M059J (cell line): ENCODE measurements at regions not wholly inside any gene's neighbourhood (a gene's known extent, or its start where the extent isn't known, plus 50 kb on each side); places are given as distances from the start of the nearest gene placed in this dataset.

Experiments used
- DNase-seq: peaks from one replicate; pipeline ENCODE4 v3.0.0-alpha.2; 2012; ENCODE audit warnings: low read depth

DNA sequence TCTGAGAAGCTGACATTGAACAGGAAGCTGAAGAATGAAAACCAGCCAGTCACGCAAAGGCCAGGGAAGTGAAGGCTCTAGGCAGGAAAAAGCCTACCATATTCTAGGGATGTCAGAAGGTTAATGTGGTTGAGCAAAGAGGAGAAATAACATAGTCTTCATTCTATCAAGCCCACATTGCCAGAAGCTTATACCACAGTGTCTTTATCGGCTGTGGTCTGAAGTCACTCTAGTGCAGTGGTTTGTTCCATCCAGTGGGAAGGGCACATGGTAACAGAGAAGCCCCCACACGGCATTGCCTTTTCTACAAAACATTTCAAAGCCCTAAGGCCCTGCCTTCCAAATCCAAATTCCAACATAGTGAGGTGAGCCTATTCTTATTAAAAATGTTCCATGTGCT, 311.3 kb downstream of the TNS1 start:
- DNase-seq = peak; percentile 55

DNA sequence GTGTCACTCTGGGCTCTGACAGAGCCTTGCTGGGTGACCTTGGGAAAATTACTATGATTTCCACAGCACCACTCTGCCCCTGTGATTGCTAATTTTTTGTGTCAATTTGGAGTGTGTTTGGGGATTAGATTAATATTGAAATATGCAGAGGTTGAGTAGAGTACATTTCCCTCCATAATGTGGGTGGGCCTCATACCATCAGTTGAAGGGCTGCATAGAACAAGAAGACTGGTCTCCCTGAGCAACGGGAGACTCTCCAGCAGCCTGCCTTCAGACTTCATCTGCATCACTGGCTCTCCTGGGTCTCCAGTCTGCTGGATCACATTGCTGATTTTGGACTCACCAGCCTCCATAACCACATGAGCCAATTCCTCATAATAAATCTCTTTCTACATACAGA, 313.7 kb downstream of the TNS1 start:
- DNase-seq = no peak

DNA sequence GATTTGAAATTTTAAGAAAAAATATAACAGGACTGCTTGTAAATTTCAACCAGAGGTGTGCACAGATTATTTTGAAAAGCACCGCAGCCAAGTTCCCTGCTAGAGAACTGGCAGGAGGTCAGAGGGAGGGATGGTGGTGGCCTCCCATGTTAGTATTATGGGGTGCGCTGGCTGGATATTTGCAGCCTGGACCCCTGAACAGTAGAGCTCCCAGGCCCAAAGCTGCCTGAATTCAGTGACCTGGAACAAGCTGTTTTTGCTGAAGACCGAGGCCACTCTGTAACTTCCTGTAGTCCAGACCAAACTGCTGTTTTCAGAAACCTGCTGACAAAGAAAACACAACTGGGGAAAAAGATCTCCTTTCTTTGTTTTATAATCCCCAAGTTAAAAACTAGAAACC, 314.3 kb downstream of the TNS1 start:
- DNase-seq = no peak

DNA sequence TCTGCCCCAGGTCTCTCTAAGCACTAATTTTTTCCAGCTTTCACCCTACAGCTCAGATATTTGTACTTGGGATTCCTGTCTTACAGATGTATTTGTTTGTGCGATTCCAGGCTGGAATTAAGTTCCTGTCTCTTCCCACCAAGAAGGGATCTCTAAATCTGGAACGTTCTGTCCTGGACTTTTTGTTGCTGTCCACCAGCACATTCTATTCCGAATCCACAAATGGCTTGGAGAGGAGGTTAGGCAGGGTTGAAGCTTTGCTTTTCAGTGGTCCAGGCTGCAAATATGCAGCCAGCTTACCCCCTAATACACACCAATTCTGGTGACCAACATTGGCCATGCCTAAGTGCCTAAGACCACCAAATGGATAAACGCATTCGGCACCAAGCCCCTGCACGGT, 315.0 kb downstream of the TNS1 start:
- no peak for DNase-seq

DNA sequence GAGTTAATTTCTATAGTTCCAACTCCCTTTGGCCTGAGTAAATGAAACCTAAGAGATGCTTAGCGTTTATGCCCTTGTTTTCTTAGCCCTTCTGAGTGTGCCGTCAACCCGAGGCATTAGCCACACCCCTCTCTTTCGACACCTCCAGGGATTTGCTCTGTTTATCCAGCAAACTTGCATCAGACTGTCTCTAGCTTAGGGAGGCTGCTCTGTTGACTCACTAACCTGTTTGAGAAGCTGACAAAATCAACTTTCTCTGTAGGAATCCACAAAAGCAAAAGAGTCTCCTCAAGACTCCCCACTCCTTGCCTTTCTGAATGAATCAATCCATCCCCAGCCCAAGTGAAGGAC, 317.6 kb downstream of the TNS1 start:
- peak; percentile 87 for DNase-seq

DNA sequence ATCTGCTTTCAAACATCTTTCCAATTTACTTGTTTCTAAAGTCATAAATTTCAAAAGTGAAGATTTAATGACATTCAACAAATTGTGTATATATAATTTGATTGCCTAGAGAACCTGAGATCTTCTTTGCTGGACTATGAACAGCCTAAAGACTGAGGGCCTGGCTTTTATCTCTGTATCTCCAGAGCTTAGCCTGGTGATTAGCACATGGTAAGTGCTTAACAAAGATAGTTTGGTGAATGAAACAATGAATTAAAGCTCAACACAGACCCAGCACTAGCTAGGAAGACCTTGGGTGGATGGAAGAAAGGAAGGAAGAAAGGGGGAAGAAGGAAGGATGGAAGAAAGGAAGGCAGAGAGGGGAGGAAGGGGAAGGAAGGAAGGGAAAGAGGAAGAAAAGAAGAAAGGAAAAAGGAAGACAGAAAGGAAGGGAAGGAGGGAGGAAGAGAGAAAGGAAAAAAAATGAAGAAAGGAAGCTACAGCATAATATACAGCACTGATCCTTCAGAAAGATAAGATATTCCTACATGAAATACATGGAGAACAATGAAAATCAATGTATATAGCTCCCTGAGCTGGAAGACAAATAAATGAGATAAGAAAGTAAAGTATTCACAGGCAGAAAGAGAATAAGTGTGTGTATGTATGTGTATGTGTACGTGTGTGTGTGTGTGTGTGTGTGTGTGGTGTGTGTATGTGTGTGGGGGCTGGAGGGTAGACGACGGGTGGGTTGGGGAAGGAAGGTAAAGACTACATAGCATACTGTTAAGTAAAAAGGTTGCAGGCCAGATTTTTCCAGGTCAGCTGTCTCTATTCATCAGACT, 318.2 kb downstream of the TNS1 start:
- DNase-seq = no peak

DNA sequence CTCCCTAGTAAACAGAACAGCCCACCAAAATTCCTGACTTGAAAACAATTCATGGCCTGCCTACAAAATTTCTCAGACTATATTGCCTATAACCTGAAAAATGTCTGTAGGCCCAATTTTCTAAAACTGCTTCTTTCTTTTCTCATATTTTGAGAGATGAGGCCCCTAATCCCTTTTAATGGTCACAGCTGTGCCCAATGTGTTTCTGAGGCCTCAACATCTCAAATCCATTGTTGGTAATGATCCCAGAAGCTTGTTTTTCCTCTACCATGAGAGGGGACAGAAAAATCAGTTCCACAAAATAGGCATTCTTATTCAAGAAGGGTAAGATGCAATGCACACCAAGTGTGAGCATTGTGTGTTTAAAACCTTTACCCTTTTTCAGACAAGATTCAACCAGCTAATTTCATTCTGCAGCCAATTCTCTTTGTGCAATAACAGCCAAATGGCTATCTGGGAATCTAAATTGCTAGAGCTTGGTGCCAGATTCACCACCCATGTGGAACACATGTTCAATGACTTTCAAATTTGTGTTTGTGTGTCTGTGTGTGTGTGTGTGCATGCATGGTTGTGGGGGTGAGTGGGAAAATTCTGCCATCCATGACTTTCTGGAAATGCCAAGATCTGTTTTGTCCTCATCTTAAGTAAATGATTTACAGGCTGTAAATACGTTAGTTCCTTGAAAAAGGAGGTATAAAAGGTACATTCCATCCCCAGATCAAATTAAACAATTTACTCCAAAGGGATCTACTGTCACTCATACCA, 319.5 kb downstream of the TNS1 start:
- DNase-seq = no peak

DNA sequence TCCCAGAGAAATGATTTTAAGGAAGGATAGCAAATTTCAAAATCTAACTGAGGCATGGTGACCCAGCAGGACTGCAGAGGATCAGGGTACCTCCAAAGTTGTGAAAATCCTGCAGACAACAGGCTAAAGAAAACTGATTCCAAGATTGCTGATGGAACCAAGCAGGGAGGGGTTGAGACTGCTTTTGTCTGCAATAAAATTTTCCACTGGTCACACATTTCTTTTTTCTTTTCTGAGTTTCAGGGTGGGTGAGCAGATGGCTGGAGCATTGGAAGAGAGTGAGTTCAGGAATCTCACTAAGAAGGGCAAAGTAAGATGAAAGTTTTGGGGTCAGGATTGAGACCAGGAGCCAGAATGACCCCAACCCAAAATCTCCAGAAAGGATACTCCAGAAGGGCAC, 321.0 kb downstream of the TNS1 start:
- no peak for DNase-seq

DNA sequence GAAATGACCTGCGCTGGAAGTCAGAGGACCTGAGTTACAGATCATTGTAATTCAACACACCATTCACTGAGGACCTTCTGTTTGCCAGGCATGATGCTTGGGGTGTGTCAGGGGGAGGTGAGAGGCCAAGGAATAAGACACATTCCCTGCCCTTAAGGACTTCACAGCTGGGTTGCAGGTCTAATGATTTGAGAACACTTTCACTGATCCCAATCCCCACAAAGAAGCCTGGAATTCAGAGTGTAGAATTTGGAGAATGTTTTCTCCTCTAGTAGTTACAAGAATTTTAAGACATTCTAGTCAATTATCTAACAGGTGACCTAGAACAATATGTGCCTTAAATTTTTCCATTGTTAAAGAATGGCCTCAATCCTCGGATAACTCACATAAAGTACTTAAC, 322.4 kb downstream of the TNS1 start:
- DNase-seq = no peak

DNA sequence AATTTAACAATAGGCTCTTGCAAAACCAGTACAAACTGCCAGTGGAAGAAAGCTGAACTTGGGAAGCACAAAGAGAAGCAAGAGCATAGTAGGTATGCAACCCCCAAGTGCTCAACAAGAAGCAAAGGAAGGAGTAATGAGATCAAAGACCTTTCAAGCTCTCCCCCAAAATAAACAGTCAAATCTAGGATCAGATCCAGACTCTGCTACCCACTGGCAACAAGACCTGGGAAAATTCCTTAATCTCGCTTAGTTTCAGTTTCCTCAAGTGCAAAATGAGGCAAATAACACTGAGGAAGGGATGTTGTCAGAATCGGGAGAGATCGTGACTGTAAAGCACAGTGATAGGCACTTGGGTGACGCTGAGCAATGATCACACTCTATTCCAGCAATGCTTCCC, 329.2 kb downstream of the TNS1 start:
- no peak for DNase-seq

DNA sequence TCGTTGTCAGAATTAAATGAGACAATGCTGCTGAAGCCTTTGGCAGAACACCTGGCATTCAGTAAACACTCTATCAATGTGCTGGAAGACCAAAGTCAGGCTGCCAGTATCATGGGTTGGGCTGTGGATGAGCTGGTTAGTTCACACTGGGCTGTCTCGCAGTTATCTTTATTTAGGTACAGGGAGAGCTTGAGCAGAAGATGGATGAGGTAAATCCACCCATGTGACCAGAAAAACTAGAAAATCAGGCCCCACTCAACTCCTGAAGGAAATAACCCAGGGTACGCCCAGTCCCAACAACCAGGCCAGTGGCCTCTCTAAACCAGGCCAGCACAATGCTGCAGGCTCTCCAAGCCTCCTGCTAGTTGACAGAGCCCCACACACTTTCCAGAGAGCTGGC, 330.3 kb downstream of the TNS1 start:
- DNase-seq = no peak

DNA sequence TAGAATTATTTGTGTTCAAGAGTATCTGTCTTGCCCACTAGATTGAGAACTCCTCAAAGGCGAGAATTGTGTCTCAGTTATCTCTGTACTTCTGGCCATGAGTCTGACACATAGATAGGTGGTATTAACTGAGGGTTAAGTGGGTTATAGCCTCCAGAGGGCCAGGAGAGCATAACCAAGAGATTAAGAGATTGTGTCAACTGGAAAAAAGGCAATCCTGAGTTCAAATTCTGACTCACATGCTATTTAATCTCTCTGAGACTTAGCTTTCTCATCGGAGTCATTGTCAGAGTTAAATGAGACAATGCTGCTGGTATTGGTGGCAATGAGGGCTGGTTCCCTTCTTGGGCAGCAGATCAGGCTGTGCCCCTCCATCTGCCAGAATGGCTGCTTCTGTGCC, 330.9 kb downstream of the TNS1 start:
- DNase-seq = no peak

DNA sequence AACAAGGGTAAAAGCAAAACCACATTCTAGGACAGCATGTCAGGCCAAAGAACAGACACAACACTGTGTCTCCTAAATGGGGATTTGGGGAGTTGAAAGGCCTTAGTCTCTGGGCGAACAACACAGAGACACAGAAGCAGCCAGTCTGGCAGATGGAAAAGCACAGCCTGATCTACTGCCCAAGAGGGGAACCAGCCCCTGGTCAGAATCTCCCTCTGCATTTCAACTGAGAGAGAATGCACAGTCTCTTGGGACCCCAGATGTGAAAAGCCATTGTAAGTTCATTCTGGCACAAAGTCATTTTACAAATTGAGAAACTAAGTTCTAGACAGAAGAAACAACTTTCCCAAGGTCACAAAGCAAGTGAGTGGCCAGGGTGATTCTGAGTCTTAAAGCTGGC, 331.7 kb downstream of the TNS1 start:
- no peak for DNase-seq

DNA sequence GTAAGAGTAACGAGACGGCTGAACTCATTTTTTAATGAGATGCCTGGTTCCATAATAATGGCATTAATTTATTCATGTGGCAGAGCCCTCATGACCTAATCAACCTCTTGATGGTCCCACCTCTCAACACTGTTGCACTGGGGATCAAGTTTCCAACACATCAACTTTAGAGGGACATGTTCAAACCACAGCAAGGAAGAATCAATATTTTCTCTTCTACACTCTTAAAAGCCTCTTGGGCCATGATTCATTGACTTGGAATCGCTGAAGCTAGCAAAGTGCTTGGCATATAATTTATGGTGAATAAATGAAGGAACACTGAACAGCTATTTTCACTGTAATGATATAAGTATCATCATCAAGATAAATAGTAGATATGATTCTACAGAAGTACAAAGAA, 333.0 kb downstream of the TNS1 start:
- peak; percentile 38 for DNase-seq

DNA sequence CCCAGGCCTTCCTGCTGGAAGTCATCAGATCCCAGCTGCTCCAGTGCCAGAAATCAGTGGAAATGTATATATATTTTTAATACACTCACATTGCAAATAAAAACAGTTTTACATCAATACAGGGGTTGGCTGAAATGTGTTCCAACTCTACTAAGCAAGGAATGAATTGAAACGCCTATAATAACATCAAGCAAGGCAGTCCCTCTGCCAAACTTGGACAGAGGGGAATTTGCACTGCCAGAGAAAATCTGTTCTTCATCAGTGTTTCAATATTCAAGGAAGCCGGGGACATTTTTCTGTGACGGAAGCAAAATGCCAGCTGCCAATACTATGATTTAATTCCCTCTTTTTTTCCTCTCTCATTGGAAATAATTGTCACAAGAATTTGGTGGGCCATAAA, 335.3 kb downstream of the TNS1 start:
- DNase-seq = no peak

DNA sequence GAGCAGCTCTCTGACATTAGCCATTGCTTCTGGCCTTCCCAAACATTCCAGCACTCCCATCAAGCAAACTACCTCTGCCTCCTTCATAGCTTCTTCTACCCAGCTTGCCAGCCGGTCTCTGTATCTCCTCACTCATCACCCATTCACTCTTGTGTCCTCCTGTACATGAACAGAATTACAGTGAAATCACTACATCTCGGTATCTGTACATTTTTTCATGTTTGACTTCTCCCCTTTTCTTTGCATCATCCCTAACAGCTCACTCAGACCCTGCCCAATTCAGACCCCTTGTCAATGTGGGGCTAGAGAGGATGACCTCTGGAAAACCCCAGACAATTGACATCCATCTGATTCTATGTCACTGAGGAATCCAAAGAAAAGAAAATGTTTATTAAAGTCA, 335.8 kb downstream of the TNS1 start:
- no peak for DNase-seq

DNA sequence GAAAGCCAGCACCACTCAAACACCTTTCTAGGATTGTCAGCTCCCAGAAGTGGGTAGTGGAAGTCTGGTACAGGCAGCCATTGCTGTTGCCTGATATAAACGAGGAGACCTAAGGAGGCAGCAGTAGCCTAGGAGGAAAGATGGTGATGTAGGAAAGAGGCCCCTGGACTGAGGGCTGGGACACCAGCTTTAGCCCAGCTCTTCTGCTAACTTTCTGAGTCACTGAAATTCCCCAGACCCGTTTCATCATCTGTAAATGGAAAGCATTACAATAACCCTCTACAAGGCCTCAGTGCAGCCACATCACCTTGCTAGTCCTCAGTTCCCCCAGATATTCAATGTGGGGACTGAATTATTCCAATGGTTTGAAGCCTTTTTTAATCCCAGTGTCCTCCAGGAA, 336.5 kb downstream of the TNS1 start:
- peak; percentile 32 for DNase-seq

DNA sequence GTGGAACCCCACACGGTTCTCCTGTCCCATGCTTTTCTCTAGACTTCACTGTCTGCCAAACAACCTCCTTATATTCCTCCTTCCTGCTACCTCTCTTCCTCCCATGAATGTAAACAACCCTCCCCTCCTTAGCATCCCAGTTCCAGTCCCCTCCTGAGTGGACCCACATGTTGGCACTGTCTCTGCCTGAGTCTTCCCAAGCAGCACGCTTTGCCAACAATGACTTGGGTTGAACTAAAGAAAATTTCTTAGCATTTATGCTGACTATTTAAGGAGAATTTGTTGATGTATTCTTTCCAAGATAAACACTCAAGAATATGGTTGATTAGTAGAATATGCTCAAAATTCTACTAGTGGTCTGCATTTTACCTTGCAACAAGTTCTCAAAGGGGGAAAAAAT, 338.0 kb downstream of the TNS1 start:
- DNase-seq = no peak

DNA sequence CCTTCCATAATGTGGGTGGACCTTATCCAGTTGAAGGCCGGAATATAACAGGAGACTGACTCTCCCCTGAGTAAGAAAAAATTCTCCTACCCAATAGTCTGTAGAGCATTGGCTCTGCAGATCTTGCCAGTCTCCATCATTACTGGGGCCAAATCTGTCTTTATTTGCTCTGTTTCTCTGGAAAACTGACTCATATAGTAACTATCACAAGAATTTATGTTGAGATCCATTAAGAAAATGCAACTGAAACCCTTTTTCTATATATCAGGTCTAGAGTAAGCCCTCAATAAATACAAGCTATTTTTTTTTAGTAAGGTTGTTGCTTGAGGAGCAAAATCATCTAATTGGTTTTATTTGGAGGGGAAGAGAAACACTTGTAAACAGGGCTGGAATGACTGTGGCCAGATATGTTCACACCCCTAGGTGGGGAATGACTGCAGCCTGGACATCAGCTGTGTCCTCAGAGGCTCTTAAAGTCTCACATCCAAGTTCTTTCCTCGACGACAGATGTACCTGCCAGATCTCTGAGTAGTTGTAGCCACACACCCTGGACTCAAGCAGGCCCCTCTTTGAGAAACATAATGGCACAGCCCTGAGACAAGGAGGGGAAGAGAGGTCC, 339.7 kb downstream of the TNS1 start:
- DNase-seq = peak; percentile 52

DNA sequence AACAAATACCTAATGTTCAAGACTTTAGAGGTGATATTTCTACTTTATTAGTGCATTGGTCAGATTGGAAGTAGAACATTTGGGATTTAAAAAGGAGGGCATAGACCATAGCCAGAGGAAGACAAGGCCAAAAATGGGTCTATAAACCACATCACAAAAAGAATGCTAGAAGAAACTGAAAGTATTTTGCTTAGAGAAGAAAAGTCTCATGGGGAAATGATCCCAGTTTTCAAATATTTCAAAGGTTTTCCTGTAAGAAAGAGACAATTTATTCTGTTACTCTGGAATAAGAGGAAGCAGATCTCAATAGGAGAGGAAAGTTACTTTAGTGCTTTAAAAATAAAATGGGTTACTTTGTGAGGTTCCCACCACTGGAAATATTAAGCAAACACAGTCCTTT, 341.4 kb downstream of the TNS1 start:
- no peak for DNase-seq

DNA sequence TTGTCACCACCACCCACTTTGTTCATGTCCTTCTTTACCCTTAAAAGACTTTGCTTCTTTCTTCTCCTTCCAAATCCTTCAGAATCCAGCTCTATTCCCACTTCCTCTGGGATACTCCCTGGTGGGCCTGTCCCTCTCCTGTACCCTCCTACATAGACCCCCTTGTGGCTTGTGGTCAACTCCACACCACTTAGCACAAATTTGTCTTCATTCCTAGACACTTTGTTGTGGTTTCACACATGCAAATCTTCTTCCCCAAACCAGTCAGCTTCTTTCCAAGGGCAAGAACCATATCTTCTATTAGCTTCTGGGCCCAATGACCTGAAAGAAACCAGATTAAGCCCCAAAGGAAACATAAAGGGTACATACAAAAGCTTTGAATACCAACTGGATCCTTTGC, 342.4 kb downstream of the TNS1 start:
- DNase-seq = no peak

DNA sequence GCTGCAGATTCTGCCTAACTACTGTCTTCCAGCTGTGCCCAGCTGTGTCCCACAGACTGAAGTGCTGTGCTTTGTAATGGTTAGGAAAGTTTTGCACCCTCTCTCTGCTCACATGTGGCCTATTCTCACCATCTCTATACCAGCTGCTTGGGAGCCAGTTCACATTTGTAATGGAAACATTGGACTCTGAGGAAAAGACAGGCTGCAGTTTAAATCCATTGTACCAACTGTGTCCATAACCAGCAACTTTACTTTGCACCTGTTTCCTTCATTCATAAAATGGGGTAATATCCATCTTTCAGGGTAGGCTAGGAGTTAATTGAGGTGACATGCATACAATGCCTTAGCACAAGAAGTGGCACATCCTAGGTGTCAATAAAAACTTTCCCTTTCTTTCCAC, 344.0 kb downstream of the TNS1 start:
- DNase-seq = no peak

DNA sequence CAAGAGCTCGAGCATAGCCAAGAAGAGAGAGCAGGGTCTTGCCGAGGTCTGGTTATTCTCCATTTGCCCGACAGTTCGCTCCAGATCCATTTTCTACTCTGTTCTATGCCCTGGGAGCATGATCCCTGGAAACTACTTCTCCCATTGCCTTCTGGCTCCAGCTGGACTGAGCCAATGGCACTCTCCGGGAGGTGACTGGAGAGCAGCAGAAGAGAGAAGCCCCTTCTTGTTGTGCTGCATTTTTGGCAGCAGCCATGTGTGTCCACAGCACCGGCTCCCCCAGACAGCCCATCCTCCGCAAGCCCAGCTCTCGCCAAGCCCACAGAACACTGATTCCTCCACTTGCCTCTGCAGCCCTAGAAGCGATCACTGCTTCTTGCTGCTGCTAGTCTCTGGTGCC, 345.5 kb downstream of the TNS1 start:
- DNase-seq = no peak
